ENCODE measurements at regions not wholly inside any gene's neighbourhood (a gene's known extent, or its start where the extent isn't known, plus 50 kb on each side); places are given as distances from the start of the nearest gene placed in this dataset.

GRCh38 chr5:2670940-2671339 is 80.5 kb downstream of the IRX2 start:
- Mint-ChIP-seq H3K27ac (no peak overlapping the region), H3K9me3 (no peaks in the 10 kb centered on the region), H3K4me3 (no peak overlapping the region), H3K4me1 (no peaks in the 10 kb centered on the region), H3K27me3 (no peaks in the 10 kb centered on the region), H3K36me3 (no peaks in the 10 kb centered on the region)
- DNase-seq: no peak

GRCh38 chr5:2669913-2670312 is 81.6 kb downstream of the IRX2 start:
- H3K27me3 Mint-ChIP-seq: no peaks in the 10 kb centered on the region
- H3K27ac Mint-ChIP-seq: no peak overlapping the region
- H3K4me3 Mint-ChIP-seq: no peak overlapping the region
- no peaks in the 10 kb centered on the region for H3K9me3 Mint-ChIP-seq
- DNase-seq: no peak
- H3K4me1 Mint-ChIP-seq: no peaks in the 10 kb centered on the region
- no peaks in the 10 kb centered on the region for H3K36me3 Mint-ChIP-seq

- H3K27ac Mint-ChIP-seq: no peak overlapping the region
- H3K9me3 Mint-ChIP-seq: no peaks in the 10 kb centered on the region
- H3K27me3 Mint-ChIP-seq: peaks cover 4% of the 10 kb centered on the region
- no peak overlapping the region for H3K4me3 Mint-ChIP-seq
- no peaks in the 10 kb centered on the region for H3K4me1 Mint-ChIP-seq
- H3K36me3 Mint-ChIP-seq: no peaks in the 10 kb centered on the region
- DNase-seq: no peak
These were observed 82.2 kb downstream of the IRX2 start for GRCh38 chr5:2669259-2669658.

- Mint-ChIP-seq H3K27me3 (peaks cover 4% of the 10 kb centered on the region), H3K9me3 (no peaks in the 10 kb centered on the region), H3K36me3 (no peaks in the 10 kb centered on the region), H3K27ac (no peak overlapping the region), H3K4me1 (no peaks in the 10 kb centered on the region), H3K4me3 (no peak overlapping the region)
- no peak for DNase-seq
These were observed 85.4 kb downstream of the IRX2 start for GRCh38 chr5:2666081-2666480.

GRCh38 chr5:2663489-2663888 is 88.0 kb downstream of the IRX2 start:
- Mint-ChIP-seq H3K9me3 (no peaks in the 10 kb centered on the region), H3K4me1 (no peaks in the 10 kb centered on the region), H3K4me3 (no peak overlapping the region), H3K36me3 (no peaks in the 10 kb centered on the region), H3K27me3 (peaks cover 7% of the 10 kb centered on the region), H3K27ac (no peak overlapping the region)
- DNase-seq: no peak

- no peaks in the 10 kb centered on the region for H3K36me3 Mint-ChIP-seq
- peaks cover 20% of the 10 kb centered on the region for H3K27me3 Mint-ChIP-seq
- H3K4me1 Mint-ChIP-seq: no peaks in the 10 kb centered on the region
- no peaks in the 10 kb centered on the region for H3K9me3 Mint-ChIP-seq
- no peak for DNase-seq
- no peak overlapping the region for H3K4me3 Mint-ChIP-seq
- H3K27ac Mint-ChIP-seq: no peak overlapping the region
These were observed 91.2 kb downstream of the IRX2 start for GRCh38 chr5:2660315-2660714.

- Mint-ChIP-seq H3K27me3 (peaks cover 22% of the 10 kb centered on the region), H3K4me3 (no peak overlapping the region), H3K9me3 (no peaks in the 10 kb centered on the region), H3K36me3 (no peaks in the 10 kb centered on the region), H3K27ac (no peak overlapping the region), H3K4me1 (no peaks in the 10 kb centered on the region)
- no peak for DNase-seq
These were observed 92.5 kb downstream of the IRX2 start for GRCh38 chr5:2658881-2659470.

- Mint-ChIP-seq H3K9me3 (no peaks in the 10 kb centered on the region), H3K27me3 (peaks cover 22% of the 10 kb centered on the region), H3K36me3 (no peaks in the 10 kb centered on the region), H3K4me1 (no peaks in the 10 kb centered on the region), H3K27ac (no peak overlapping the region), H3K4me3 (no peak overlapping the region)
- DNase-seq: no peak
These were observed 93.0 kb downstream of the IRX2 start for GRCh38 chr5:2658447-2658846.

GRCh38 chr5:2657151-2657550 is 94.3 kb downstream of the IRX2 start:
- no peak overlapping the region for H3K4me3 Mint-ChIP-seq
- DNase-seq: no peak
- H3K27ac Mint-ChIP-seq: no peak overlapping the region
- H3K4me1 Mint-ChIP-seq: no peaks in the 10 kb centered on the region
- no peaks in the 10 kb centered on the region for H3K36me3 Mint-ChIP-seq
- H3K27me3 Mint-ChIP-seq: peaks cover 22% of the 10 kb centered on the region
- H3K9me3 Mint-ChIP-seq: no peaks in the 10 kb centered on the region

- no peaks in the 10 kb centered on the region for H3K9me3 Mint-ChIP-seq
- DNase-seq: no peak
- H3K4me1 Mint-ChIP-seq: no peaks in the 10 kb centered on the region
- H3K27me3 Mint-ChIP-seq: peaks cover 22% of the 10 kb centered on the region
- no peaks in the 10 kb centered on the region for H3K36me3 Mint-ChIP-seq
- H3K4me3 Mint-ChIP-seq: no peak overlapping the region
- no peak overlapping the region for H3K27ac Mint-ChIP-seq
These were observed 95.3 kb downstream of the IRX2 start for GRCh38 chr5:2656206-2656605.

- Mint-ChIP-seq H3K9me3 (peaks cover 2% of the 10 kb centered on the region), H3K27me3 (peaks cover 18% of the 10 kb centered on the region), H3K4me3 (no peak overlapping the region)
These were observed 97.5 kb downstream of the IRX2 start for GRCh38 chr5:2653991-2654390.

GRCh38 chr5:2651116-2651515 is 100.4 kb downstream of the IRX2 start:
- Mint-ChIP-seq H3K36me3 (no peaks in the 10 kb centered on the region), H3K4me3 (no peak overlapping the region), H3K4me1 (no peaks in the 10 kb centered on the region), H3K27me3 (peaks cover 8% of the 10 kb centered on the region), H3K27ac (no peak overlapping the region), H3K9me3 (peaks cover 2% of the 10 kb centered on the region)
- no peak for DNase-seq

More at GRCh38 chr5:2653991-2654390, 97.5 kb downstream of the IRX2 start:
- no peak overlapping the region for H3K27ac Mint-ChIP-seq
- H3K36me3 Mint-ChIP-seq: no peaks in the 10 kb centered on the region
- DNase-seq: no peak
- no peaks in the 10 kb centered on the region for H3K4me1 Mint-ChIP-seq

- Mint-ChIP-seq H3K4me1 (no peaks in the 10 kb centered on the region), H3K9me3 (no peaks in the 10 kb centered on the region), H3K4me3 (no peak overlapping the region), H3K36me3 (no peaks in the 10 kb centered on the region), H3K27me3 (no peaks in the 10 kb centered on the region), H3K27ac (no peak overlapping the region)
- no peak for DNase-seq
These were observed 108.7 kb downstream of the IRX2 start for GRCh38 chr5:2642684-2643345.

GRCh38 chr5:2640717-2641116 is 110.8 kb downstream of the IRX2 start:
- Mint-ChIP-seq H3K4me3 (no peak overlapping the region), H3K27ac (no peak overlapping the region), H3K36me3 (no peaks in the 10 kb centered on the region), H3K27me3 (no peaks in the 10 kb centered on the region), H3K4me1 (no peaks in the 10 kb centered on the region), H3K9me3 (no peaks in the 10 kb centered on the region)
- DNase-seq: no peak

- H3K4me3 Mint-ChIP-seq: no peak overlapping the region
These were observed 112.1 kb downstream of the IRX2 start for GRCh38 chr5:2639425-2639824.

GRCh38 chr5:2634399-2635176 is 116.9 kb downstream of the IRX2 start:
- Mint-ChIP-seq H3K36me3 (no peaks in the 10 kb centered on the region), H3K4me3 (no peak overlapping the region), H3K27ac (no peak overlapping the region), H3K4me1 (no peaks in the 10 kb centered on the region), H3K27me3 (no peaks in the 10 kb centered on the region), H3K9me3 (no peaks in the 10 kb centered on the region)
- no peak for DNase-seq

More at GRCh38 chr5:2639425-2639824, 112.1 kb downstream of the IRX2 start:
- Mint-ChIP-seq H3K27me3 (no peaks in the 10 kb centered on the region), H3K27ac (no peak overlapping the region), H3K36me3 (no peaks in the 10 kb centered on the region), H3K9me3 (no peaks in the 10 kb centered on the region), H3K4me1 (no peaks in the 10 kb centered on the region)
- no peak for DNase-seq

Measured in activated naive CD8-positive, alpha-beta T cell treated with anti-CD3 and anti-CD28 coated beads for 36 hours (primary cell).